ENCODE measurements at regions not wholly inside any gene's neighbourhood (a gene's known extent, or its start where the extent isn't known, plus 50 kb on each side); places are given as distances from the start of the nearest gene placed in this dataset.
"Not testable (repeated sequence)": the region's sequence is repeated elsewhere in the genome, so short reads cannot be mapped to it uniquely, and the experiment has no call there.

GRCh38 chr13:61136093-61136492 is 279.6 kb downstream of the PCDH20 start:
- no peak for DNase-seq

GRCh38 chr13:61135583-61135982 is 280.1 kb downstream of the PCDH20 start:
- DNase-seq, result no peak

GRCh38 chr13:61128850-61129645 is 286.6 kb downstream of the PCDH20 start:
- DNase-seq, result no peak

GRCh38 chr13:61123538-61124289 is 291.9 kb downstream of the PCDH20 start:
- no peak for DNase-seq

- no peak for DNase-seq
Observed at GRCh38 chr13:61113140-61113658, 302.4 kb downstream of the PCDH20 start.

GRCh38 chr13:61111529-61111928 is 304.1 kb downstream of the PCDH20 start:
- no peak for DNase-seq

GRCh38 chr13:61110732-61111131 is 304.9 kb downstream of the PCDH20 start:
- DNase-seq, result no peak

- no peak for DNase-seq
Observed at GRCh38 chr13:61109741-61110140, 305.9 kb downstream of the PCDH20 start.

GRCh38 chr13:61107989-61108388 is 307.7 kb downstream of the PCDH20 start:
- DNase-seq, result no peak

GRCh38 chr13:61095885-61096284 is 319.8 kb downstream of the PCDH20 start:
- no peak for DNase-seq

- no peak for DNase-seq
Observed at GRCh38 chr13:61094865-61095264, 320.8 kb downstream of the PCDH20 start.

GRCh38 chr13:61089894-61090293 is 325.8 kb downstream of the PCDH20 start:
- DNase-seq, result not testable (repeated sequence)

- no peak for DNase-seq
Observed at GRCh38 chr13:61086087-61086486, 329.6 kb downstream of the PCDH20 start.

GRCh38 chr13:61084988-61085387 is 330.7 kb downstream of the PCDH20 start:
- DNase-seq, result no peak

- DNase-seq, result no peak
Observed at GRCh38 chr13:61078976-61079770, 336.5 kb downstream of the PCDH20 start.

GRCh38 chr13:61052175-61052574 is 363.5 kb downstream of the PCDH20 start:
- no peak for DNase-seq

- DNase-seq, result no peak
Observed at GRCh38 chr13:61045251-61045650, 370.4 kb downstream of the PCDH20 start.

GRCh38 chr13:61040181-61040580 is 375.5 kb downstream of the PCDH20 start:
- no peak for DNase-seq

- no peak for DNase-seq
Observed at GRCh38 chr13:61039302-61039701, 376.3 kb downstream of the PCDH20 start.

GRCh38 chr13:61036715-61037114 is 378.9 kb downstream of the PCDH20 start:
- no peak for DNase-seq

- no peak for DNase-seq
Observed at GRCh38 chr13:61030445-61030844, 385.2 kb downstream of the PCDH20 start.

- DNase-seq, result no peak
Observed at GRCh38 chr13:61029064-61029463, 386.6 kb downstream of the PCDH20 start.

- no peak for DNase-seq
Observed at GRCh38 chr13:61024046-61024445, 391.6 kb downstream of the PCDH20 start.
